ENCODE measurements at regions not wholly inside any gene's neighbourhood (a gene's known extent, or its start where the extent isn't known, plus 50 kb on each side); places are given as distances from the start of the nearest gene placed in this dataset.

DNA sequence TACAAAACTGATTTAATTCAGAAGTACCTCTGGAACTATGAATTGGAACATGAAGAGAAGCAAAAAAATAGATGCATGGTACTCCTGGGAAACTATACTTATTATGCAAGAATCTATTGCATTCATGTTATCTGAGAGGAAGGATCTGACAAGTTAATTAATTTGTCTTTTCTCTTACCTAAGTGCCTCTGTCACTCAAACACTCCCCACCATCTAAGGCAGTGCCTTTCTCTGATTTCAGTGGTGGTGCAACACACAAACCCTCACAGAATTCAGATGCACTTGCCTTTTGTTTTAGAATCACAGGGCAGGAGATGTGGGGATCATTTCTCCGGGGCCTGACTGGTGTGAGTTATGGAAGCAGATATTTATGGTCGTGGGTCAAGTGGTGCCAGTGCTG, 52.5 kb upstream of the C9orf72 start:
- H3K4me3 ChIP-seq (ENCODE audit: low read depth, low read length) = no peak overlapping the region

DNA sequence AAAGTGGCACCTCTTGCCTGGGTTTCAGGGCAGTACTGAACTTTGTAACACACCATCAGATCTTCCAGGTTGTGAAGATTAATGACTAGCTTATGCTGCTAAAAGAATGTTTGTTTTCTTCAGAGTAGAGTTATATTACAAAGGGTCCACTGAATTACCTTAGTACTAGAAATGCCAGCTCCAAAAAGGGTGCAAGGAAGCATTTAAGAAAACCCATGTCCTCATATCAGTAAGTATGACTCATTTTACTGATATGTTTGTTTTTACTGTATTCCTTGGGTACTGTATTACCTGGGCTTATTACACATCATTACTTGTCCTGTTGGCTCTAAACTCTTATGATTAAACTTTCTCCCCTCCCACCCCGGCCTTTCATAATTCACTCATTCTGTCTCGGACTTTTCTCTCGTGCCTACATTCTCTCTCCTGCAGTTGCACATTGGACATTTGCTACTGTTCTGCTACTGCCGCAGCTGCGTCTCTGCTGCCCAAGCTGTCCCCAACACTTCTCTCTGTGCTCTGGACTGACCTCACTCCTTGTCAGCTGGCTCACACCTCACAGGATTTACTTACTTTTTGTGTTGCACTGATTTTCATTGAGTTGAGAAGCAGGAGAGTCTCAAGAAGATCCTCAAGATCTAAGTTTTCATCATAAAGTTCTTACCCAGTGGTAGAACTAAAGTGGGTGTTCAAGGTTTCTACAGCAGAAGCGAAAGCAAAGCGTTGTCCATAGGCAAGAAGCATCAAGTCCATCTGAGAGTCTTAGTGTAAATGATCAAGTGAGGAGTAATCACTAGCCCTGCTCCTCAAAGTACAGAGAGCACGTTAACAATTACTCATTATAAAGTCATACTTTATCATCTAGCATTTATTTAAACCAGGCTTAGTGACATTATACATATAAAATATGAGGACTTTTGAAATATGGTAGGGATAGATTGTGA, 53.2 kb upstream of the C9orf72 start:
- no peak overlapping the region for H3K4me3 ChIP-seq (ENCODE audit: low read depth, low read length)
- TF ChIP-seq, protein P1, sequence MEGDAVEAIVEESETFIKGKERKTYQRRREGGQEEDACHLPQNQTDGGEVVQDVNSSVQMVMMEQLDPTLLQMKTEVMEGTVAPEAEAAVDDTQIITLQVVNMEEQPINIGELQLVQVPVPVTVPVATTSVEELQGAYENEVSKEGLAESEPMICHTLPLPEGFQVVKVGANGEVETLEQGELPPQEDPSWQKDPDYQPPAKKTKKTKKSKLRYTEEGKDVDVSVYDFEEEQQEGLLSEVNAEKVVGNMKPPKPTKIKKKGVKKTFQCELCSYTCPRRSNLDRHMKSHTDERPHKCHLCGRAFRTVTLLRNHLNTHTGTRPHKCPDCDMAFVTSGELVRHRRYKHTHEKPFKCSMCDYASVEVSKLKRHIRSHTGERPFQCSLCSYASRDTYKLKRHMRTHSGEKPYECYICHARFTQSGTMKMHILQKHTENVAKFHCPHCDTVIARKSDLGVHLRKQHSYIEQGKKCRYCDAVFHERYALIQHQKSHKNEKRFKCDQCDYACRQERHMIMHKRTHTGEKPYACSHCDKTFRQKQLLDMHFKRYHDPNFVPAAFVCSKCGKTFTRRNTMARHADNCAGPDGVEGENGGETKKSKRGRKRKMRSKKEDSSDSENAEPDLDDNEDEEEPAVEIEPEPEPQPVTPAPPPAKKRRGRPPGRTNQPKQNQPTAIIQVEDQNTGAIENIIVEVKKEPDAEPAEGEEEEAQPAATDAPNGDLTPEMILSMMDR (IDR thresholded peaks at IDR 0.05; ENCODE audit: low read depth, low read length) = no peak

More for the DNA sequence above, 52.5 kb upstream of the C9orf72 start:
- TF ChIP-seq, protein P1 (IDR thresholded peaks at IDR 0.05; ENCODE audit: low read depth, low read length) = no peak

DNA sequence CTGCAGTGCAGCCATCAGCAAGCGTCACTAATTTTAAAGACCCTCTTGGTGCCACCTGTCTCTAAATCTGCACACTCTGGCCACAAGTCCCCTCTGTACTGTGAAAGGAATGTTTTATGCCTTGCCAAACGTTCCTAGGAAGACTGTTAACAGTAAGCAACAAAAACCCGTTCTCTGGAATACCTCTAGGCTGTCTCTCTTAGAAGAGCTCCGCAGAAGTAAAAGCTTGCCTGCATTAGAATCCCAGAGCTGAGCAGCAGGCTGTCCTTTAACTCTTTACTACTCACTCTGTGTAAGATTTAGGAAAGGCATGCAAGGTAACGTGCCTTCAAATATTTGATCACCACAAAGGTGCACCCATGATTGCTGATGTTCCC, 53.9 kb upstream of the C9orf72 start:
- TF ChIP-seq, protein P1 (IDR thresholded peaks at IDR 0.05; ENCODE audit: low read depth, low read length) = no peak
- no peak overlapping the region for H3K4me3 ChIP-seq (ENCODE audit: low read depth, low read length)

DNA sequence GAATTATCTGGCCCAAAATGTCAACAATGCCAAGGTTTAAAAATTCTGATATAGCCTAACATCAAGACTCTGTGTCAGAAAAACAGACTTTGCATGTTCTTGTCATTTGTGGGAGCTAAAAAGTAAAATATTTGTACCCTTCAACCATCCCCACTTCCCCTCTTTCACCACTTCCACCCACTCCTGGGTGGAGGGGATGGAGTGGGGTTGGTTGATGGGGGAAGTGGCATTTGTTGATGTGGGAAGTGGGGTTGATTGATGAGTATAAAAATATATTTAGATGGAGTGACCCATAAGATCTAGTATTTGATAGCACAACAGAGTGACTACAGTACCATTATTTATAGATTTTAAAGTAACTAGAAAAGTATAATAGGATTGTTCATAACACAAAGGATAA, 55.0 kb upstream of the C9orf72 start:
- TF ChIP-seq, protein P1 (IDR thresholded peaks at IDR 0.05; ENCODE audit: low read depth, low read length) = no peak
- no peak overlapping the region for H3K4me3 ChIP-seq (ENCODE audit: low read depth, low read length)

DNA sequence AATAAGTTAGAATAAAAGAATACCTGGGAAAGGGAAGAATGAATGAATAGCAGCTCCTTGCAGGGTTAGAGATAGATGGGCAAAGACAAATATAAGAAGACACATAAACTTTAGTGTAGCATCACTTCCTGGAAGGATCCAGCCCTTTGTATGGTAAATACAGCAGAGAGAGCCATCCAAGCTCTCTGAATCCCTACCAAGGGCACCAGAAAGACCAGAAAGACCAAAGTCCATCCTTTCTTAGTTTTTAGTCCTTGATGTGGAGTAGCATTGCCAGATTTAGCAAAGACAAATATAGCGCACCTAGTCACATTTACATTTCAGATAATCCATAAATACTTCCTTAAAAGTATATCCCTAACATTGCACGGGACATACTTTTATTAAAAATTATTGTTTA, 56.1 kb upstream of the C9orf72 start:
- TF ChIP-seq, protein P1 (IDR thresholded peaks at IDR 0.05; ENCODE audit: low read depth, low read length) = no peak
- H3K4me3 ChIP-seq (ENCODE audit: low read depth, low read length) = no peak overlapping the region

DNA sequence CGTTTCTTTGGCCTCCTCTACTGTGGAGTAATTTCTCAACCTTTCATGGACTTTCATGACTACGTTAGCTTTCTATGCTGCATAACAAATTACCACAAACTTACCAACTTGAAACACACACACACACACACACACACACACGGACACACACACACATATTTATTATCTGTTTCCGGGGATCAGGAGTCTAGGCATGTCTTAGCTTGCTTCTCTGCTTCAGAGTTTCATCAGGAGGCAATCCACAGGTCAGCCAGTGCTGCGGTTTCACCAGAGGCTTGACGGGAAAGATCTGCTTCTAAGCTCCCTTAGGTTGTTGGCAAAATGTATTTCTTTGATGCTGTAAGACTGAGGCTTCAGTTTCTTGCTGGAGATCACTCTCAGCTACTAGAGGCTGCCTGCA, 59.0 kb upstream of the C9orf72 start:
- TF ChIP-seq, protein P1 (IDR thresholded peaks at IDR 0.05; ENCODE audit: low read depth, low read length) = no peak
- H3K4me3 ChIP-seq (ENCODE audit: low read depth, low read length) = no peak overlapping the region

DNA sequence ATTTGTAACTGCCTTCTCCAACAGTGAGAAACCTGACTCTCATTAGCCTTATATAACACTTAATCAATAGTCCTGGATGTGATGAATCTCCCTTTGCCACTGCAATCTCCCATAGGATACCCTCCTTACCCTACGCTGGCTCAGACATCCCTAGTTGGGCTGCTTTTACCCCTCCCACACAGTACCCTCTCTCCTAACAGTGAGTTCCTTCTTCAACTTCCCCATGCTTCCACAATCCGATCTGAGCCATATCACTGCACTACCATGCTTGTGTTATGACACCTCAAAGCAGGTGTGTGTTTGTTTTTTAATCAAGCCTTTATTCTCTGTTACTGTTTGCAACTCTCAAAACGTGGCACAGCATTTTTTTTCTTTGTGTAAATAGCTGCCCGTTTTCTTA, 60.5 kb upstream of the C9orf72 start:
- TF ChIP-seq, protein P1 (IDR thresholded peaks at IDR 0.05; ENCODE audit: low read depth, low read length) = no peak
- no peak overlapping the region for H3K4me3 ChIP-seq (ENCODE audit: low read depth, low read length)

Data from WI38 (cell line).